GM12873 (cell line): ENCODE measurements at regions not wholly inside any gene's neighbourhood (a gene's known extent, or its start where the extent isn't known, plus 50 kb on each side); places are given as distances from the start of the nearest gene placed in this dataset.

Experiments used
- TF ChIP-seq, protein P1 (sequence below): IDR thresholded peaks from 2 replicates; pipeline ENCODE4 v1.5.1; 2012; ENCODE audit warnings: low read depth, mild to moderate bottlenecking, moderate library complexity, low read length, control low read depth; ENCODE audit not compliant: insufficient read depth; ENCODE audit errors: missing control alignments

DNA sequence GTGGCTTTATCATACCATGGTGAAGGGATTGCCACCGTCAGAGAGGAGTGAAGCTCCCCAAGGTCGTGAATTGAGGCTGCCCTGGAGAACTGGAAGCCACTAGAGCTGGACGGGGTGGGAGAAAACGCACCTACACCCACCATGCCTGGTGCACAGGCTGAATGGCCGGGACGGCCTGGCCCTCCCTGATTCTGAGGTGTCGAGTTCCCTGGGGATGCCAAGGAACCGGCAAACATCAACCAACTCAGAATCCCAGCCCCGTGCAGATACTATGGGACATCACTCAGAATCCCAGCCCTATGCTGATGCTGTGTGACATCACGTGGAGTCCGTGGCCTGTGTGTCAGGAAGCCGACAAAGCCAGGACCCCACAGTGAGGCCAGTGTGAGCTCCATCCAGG is 650.0 kb downstream of the BRD1 start:
- TF ChIP-seq, protein P1, sequence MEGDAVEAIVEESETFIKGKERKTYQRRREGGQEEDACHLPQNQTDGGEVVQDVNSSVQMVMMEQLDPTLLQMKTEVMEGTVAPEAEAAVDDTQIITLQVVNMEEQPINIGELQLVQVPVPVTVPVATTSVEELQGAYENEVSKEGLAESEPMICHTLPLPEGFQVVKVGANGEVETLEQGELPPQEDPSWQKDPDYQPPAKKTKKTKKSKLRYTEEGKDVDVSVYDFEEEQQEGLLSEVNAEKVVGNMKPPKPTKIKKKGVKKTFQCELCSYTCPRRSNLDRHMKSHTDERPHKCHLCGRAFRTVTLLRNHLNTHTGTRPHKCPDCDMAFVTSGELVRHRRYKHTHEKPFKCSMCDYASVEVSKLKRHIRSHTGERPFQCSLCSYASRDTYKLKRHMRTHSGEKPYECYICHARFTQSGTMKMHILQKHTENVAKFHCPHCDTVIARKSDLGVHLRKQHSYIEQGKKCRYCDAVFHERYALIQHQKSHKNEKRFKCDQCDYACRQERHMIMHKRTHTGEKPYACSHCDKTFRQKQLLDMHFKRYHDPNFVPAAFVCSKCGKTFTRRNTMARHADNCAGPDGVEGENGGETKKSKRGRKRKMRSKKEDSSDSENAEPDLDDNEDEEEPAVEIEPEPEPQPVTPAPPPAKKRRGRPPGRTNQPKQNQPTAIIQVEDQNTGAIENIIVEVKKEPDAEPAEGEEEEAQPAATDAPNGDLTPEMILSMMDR, result no peak

DNA sequence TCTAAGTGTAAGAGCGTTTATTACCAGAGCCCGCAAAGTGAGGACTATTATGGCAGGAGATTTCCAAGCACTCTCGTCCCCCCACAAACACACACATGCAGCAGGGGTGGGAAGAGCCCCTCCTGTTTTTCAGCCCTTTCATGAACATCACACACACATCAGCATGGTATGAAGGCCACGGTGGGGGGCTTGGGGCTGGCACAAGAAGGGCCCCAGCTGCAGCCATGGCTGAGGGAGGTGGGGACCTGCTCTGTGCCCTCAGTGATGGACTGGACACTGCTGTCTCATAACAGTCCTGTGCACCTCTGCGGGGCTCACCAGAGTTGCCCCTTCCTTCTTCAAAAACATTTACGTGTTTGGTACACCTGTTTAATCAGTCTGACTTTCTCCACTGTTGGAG is 650.7 kb downstream of the BRD1 start:
- TF ChIP-seq, protein P1, result no peak

DNA sequence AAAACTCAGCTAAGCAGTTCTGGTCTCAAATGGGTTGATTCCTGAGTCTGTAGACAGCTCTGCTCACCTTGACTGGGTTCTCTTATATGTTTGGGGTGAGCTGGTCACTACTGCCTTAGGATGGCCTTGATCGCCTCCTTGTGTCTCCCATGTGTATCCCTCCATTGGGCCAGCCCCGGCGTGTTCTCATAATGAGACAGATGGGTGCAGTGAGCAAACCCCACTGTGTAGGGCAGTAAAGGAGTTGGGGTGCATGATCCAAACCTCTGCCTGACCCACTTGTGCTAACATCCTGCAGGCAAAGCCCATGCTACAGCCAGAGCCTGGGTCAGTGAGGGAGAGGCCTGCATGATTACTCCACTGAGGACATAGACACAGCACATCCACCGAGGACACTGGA is 657.6 kb downstream of the BRD1 start:
- TF ChIP-seq, protein P1, result no peak

DNA sequence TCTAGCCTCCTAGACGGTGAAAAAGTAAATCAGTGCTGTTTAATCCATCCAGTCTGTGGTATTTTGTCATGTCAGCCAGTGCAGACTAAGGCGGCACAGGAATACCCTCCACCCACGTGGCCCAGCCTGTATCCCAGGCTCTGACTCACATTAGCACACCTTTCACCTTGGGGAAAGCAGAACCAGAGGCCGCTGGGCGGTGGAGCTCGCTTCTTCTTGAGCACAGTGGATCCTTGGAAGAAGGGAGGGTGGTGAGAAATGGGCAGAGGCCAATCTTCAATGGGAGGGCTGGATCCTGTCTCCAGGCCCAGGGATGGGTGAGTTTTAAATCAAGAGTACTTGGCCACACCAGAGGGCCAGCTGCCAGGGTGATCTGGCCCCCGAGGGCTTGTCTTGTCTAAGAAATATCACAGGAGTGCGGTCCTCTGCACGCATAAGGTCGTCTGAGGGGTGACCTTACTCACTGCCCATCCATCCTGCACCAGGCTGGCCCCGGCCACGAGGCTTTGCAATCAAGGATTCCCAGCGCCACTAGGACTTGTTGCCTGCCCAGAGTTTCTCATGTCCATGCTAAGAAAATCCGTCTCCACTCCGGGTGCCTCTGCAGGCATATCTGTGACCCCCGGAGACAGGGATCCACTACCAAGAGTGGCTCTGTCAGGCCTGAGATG is 658.5 kb downstream of the BRD1 start:
- TF ChIP-seq, protein P1, result no peak

DNA sequence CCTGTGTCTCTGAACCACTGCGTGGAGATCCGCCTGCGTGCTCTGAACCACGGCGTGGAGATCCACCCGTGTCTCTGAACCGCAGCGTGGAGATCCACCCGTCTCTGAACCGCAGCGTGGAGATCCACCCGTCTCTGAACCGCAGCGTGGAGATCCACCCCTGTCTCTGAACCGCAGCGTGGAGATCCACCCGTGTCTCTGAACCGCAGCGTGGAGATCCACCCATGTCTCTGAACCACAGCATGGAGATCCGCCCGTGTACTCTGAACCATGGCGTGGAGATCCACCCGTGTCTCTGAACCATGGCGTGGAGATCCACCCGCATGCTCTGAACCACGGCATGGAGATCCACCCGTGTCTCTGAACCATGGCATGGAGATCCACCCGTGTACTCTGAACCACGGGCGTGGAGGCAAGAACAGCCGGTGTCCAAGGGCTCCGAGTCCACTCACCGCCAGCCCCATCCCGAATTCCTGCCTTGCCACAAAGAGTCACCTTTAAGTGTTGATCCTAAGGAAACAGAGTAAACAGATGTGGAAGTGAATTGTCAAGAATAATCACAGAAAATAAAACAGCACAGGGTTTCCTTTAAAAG is 659.4 kb downstream of the BRD1 start:
- TF ChIP-seq, protein P1, result no peak

DNA sequence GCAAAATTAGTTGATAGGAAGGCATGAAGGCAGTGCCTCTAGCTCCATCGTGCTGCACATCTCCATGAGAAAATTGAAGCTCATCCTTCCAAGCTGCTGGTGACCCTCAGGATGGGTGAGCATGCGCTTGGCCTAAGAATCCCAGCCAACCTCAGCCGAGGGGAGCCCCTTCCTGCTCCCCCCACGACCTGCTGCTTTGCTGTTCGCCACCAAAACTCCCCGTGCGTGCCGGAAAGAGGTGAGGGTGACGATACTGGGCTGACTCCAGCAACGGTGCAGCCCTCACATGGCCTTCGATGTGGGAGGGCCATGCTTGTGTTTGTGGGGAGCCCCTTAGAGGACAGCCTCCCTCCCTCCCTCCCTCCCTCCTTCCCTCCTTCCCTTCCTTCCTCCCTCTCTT is 660.9 kb downstream of the BRD1 start:
- TF ChIP-seq, protein P1, result no peak

DNA sequence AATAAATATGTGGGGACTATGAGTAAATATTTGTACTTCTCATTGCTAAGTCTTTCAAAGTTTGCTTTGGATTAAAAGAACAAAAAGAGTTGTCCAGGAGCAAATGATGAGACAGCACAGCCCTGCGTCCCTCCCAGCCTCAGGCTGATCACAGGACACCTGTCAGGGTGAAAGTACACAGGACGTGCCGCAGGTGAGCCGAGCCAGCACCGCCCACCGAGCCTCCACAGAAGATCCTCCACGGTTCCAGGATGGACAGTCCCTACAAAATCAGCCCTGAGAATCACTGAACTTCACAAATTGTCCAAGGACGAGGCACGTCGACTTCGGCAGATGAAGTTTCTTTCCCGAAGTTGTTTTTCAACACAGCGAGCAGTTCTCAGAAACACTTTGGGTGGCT is 661.5 kb downstream of the BRD1 start:
- TF ChIP-seq, protein P1, result no peak
